Liver (tissue), 8 donors: ENCODE measurements at regions not wholly inside any gene's neighbourhood (a gene's known extent, or its start where the extent isn't known, plus 50 kb on each side); places are given as distances from the start of the nearest gene placed in this dataset.

Experiments
- DNase-seq: peaks from one replicate; pipeline ENCODE4 v3.0.0-alpha.2; 2017; ENCODE audit warnings: low spot score
- H3K27ac ChIP-seq, 2 donors: one replicate each; pipeline ENCODE4 v1.7.0; 2013; ENCODE audit warnings: inconsistent platforms in 2 of 2, low read length in 2 of 2, control low read depth in 1 of 2, low read depth in 1 of 2, mild to moderate bottlenecking in 1 of 2
- H3K27me3 ChIP-seq, 4 donors: one replicate each; pipeline versions ENCODE4 v1.6.1 to v1.7.0; 2013; ENCODE audit warnings: low read length in 3 of 4, inconsistent platforms in 1 of 4, mild to moderate bottlenecking in 1 of 4, moderate library complexity in 1 of 4; ENCODE audit not compliant: control insufficient read depth in 4 of 4, insufficient read depth in 4 of 4
- H3K36me3 ChIP-seq, 4 donors: one replicate each; pipeline versions ENCODE4 v1.6.1 to v1.7.0; 2013; ENCODE audit warnings: low read length in 3 of 4, mild to moderate bottlenecking in 3 of 4, low read depth in 1 of 4, moderate library complexity in 1 of 4; ENCODE audit not compliant: control insufficient read depth in 4 of 4, insufficient read depth in 3 of 4
- H3K4me1 ChIP-seq, 4 donors: one replicate each; pipeline versions ENCODE4 v1.6.1 to v1.7.0; 2013; ENCODE audit warnings: low read length in 3 of 4, mild to moderate bottlenecking in 3 of 4, moderate library complexity in 1 of 4; ENCODE audit not compliant: control insufficient read depth in 4 of 4, insufficient read depth in 4 of 4
- H3K4me3 ChIP-seq, 3 donors: one replicate each; pipeline versions ENCODE4 v1.6.1 to v1.7.0; 2013; ENCODE audit warnings: low read length in 3 of 3, control low read depth in 1 of 3, low read depth in 1 of 3, mild to moderate bottlenecking in 1 of 3
- H3K9ac ChIP-seq, 2 donors: one replicate each; pipeline ENCODE4 v1.7.0; 2013; ENCODE audit warnings: low read length in 2 of 2, mild to moderate bottlenecking in 2 of 2, moderate library complexity in 2 of 2, control low read depth in 1 of 2, low read depth in 1 of 2
- H3K9me3 ChIP-seq, 4 donors: one replicate each; pipeline versions ENCODE4 v1.6.1 to v1.7.0; 2013; ENCODE audit warnings: low read length in 3 of 4; ENCODE audit not compliant: control insufficient read depth in 4 of 4
- CTCF ChIP-seq: fragments of 150-350 bp; IDR thresholded peaks from 2 replicates; pipeline ENCODE4 v1.5.1; 2017; ENCODE audit warnings: improper control_type of control experiment, low read depth, low read length; ENCODE audit not compliant: missing input control
- EGR1 ChIP-seq, 2 donors: IDR thresholded peaks; 2 replicates each; pipeline ENCODE4 v1.6.1; 2016 to 2018; ENCODE audit warnings: antibody characterized with exemption in 2 of 2, low read depth in 2 of 2
- FOXA1 ChIP-seq: IDR thresholded peaks from 2 replicates; pipeline ENCODE4 v1.6.1; 2016; ENCODE audit warnings: antibody characterized with exemption
- FOXA2 ChIP-seq: IDR thresholded peaks from 2 replicates; pipeline ENCODE4 v1.6.1; 2016; ENCODE audit warnings: antibody characterized with exemption
- GABPA ChIP-seq, 2 donors: IDR thresholded peaks in 1 of 2; conservative IDR thresholded peaks in 1 of 2; 2 replicates each; pipeline ENCODE4 v1.6.1; 2016; ENCODE audit warnings: antibody characterized with exemption in 2 of 2, mild to moderate bottlenecking in 1 of 2, moderate library complexity in 1 of 2
- HNF4A ChIP-seq, 2 donors: conservative IDR thresholded peaks; 2 replicates each; pipeline ENCODE4 v1.6.1; 2016; ENCODE audit warnings: antibody characterized with exemption in 2 of 2, mild to moderate bottlenecking in 2 of 2
- JUND ChIP-seq, 2 donors: IDR thresholded peaks; 2 replicates each; pipeline ENCODE4 v1.6.1; 2016; ENCODE audit warnings: antibody characterized with exemption in 2 of 2
- MAX ChIP-seq: IDR thresholded peaks from 2 replicates; pipeline ENCODE4 v1.6.1; 2016; ENCODE audit warnings: antibody characterized with exemption
- RAD21 ChIP-seq, 2 donors: IDR thresholded peaks; 2 replicates each; pipeline ENCODE4 v1.6.1; 2016; ENCODE audit warnings: antibody characterized with exemption in 2 of 2, mild to moderate bottlenecking in 2 of 2
- REST ChIP-seq: IDR thresholded peaks from 2 replicates; pipeline ENCODE4 v1.6.1; 2016; ENCODE audit warnings: antibody characterized with exemption, mild to moderate bottlenecking
- RXRA ChIP-seq, 2 donors: IDR thresholded peaks; 2 replicates each; pipeline ENCODE4 v1.6.1; 2017 to 2018; ENCODE audit warnings: antibody characterized with exemption in 2 of 2, mild to moderate bottlenecking in 1 of 2
- TAF1 ChIP-seq: conservative IDR thresholded peaks from 2 replicates; pipeline ENCODE4 v1.6.1; 2016; ENCODE audit warnings: antibody characterized with exemption, mild to moderate bottlenecking
- YY1 ChIP-seq: IDR thresholded peaks from 2 replicates; pipeline ENCODE4 v1.6.1; 2016; ENCODE audit warnings: antibody characterized with exemption, mild to moderate bottlenecking
- ZBTB33 ChIP-seq: IDR thresholded peaks from 2 replicates; pipeline ENCODE4 v1.6.1; 2016; ENCODE audit warnings: antibody characterized with exemption
- WGBS: extraction: QIAGEN DNeasy Blood & Tissue Kit; methylation state at CpG from one replicate; pipeline ENCODE4 v1.1.7; 2013; 5-methylcytosine and 5-hydroxymethylcytosine counted together
- donor health status: healthy.
- donor health status: healthy.
- donor health status: healthy.
- donor health status: healthy.
- donor health status: healthy.

GRCh38 chr4:167443841-167444240 is 209.5 kb upstream of the SPOCK3 start:
- 70% methylated on average over 2 of the region's 2 CpGs for WGBS
- no peaks in the 10 kb centered on the region for H3K9me3 ChIP-seq
- TF ChIP-seq YY1 = no peak

GRCh38 chr4:167452922-167453430 is 218.7 kb upstream of the SPOCK3 start:
- Histone ChIP-seq H3K4me3 (no peak overlapping the region), H3K4me1 (no peaks in the 10 kb centered on the region), H3K27ac (no peak overlapping the region), H3K36me3 (no peaks in the 10 kb centered on the region), H3K9ac (no peak overlapping the region), H3K27me3 (no peaks in the 10 kb centered on the region), H3K9me3 (no peaks in the 10 kb centered on the region)
- 74% methylated on average over 3 of the region's 3 CpGs for WGBS
- TF ChIP-seq JUND (IDR thresholded peaks at IDR 0.05) (no peak), TAF1 (no peak), ZBTB33 (no peak), RAD21 (IDR thresholded peaks at IDR 0.05) (no peak), GABPA (IDR thresholded peaks at IDR 0.05 in 1 of 2, conservative IDR thresholded peaks at IDR 0.05 in 1 of 2) (no peak), YY1 (no peak)
- DNase-seq = no peak

More at GRCh38 chr4:167443841-167444240, 209.5 kb upstream of the SPOCK3 start:
- DNase-seq = no peak
- no peaks in the 10 kb centered on the region for H3K36me3 ChIP-seq
- H3K27ac ChIP-seq = no peak overlapping the region
- no peak overlapping the region for H3K4me3 ChIP-seq
- H3K27me3 ChIP-seq = peaks cover 0 to 6% (median 0%) of the 10 kb centered on the region in 4 donors
- H3K9ac ChIP-seq = no peak overlapping the region
- no peaks in the 10 kb centered on the region for H3K4me1 ChIP-seq

GRCh38 chr4:167456619-167457018 is 222.3 kb upstream of the SPOCK3 start:
- Histone ChIP-seq H3K9me3 (no peaks in the 10 kb centered on the region), H3K36me3 (no peaks in the 10 kb centered on the region), H3K4me1 (no peaks in the 10 kb centered on the region), H3K27me3 (no peaks in the 10 kb centered on the region), H3K4me3 (no peak overlapping the region), H3K27ac (no peak overlapping the region), H3K9ac (no peak overlapping the region)
- DNase-seq = no peak
- WGBS = 59% methylated on average over 9 of the region's 9 CpGs
- TF ChIP-seq FOXA1 (no peak), CTCF (no peak), RXRA (IDR thresholded peaks at IDR 0.05) (no peak), JUND (IDR thresholded peaks at IDR 0.05) (no peak), FOXA2 (no peak)

- TF ChIP-seq EGR1 (IDR thresholded peaks at IDR 0.05; ENCODE audit: low read depth in 2 of 2) (no peak), RAD21 (IDR thresholded peaks at IDR 0.05) (no peak), GABPA (IDR thresholded peaks at IDR 0.05 in 1 of 2, conservative IDR thresholded peaks at IDR 0.05 in 1 of 2) (no peak), HNF4A (conservative IDR thresholded peaks at IDR 0.05) (no peak), MAX (no peak), YY1 (no peak), ZBTB33 (no peak), REST (no peak), FOXA1 (no peak)
- Histone ChIP-seq H3K9ac (no peak overlapping the region), H3K27me3 (no peaks in the 10 kb centered on the region), H3K9me3 (peaks cover 0 to 2% (median 0%) of the 10 kb centered on the region in 4 donors), H3K27ac (no peak overlapping the region), H3K4me1 (no peaks in the 10 kb centered on the region), H3K4me3 (no peak overlapping the region), H3K36me3 (no peaks in the 10 kb centered on the region)
- DNase-seq = no peak
Measured at GRCh38 chr4:167469436-167469835, 235.1 kb upstream of the SPOCK3 start.
